HG03575 (cell line): ENCODE measurements at regions not wholly inside any gene's neighbourhood (a gene's known extent, or its start where the extent isn't known, plus 50 kb on each side); places are given as distances from the start of the nearest gene placed in this dataset.

ENCODE experiments used
- ATAC-seq: cut with Tn5 transposase; IDR thresholded peaks from one replicate; pipeline ENCODE4 v1.9.1; 2021; ENCODE audit not compliant: unreplicated experiment, insufficient number of reproducible peaks, low FRiP score; ENCODE audit errors: extremely low read depth

DNA sequence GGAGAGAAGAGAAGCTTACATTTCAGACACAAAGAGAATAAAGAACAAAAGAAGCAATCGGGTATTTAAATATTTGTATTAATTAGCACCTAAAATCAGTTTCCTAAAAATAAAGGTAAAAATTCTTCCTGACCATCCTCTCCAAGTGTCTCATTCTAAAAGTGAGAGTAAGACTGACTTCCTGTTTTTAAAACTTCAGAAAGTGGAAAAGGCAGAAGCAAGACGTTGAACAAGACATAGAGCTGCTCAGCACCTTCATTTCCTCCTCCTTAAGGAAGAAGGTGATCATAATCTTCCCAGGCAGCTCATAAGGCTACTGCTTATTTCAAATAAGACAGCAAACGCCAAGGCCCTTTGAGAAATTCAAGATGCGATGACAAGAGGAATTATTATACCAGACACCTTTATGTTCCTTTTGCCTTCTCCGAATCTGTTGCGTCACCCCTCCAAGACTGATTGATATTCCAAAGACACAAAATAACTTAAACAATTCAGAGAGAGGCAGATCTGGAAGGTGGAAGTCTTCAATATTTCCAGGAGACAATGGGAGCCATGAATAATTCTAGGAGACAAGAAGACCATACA is 238.8 kb upstream of the TLE3 start:
- ATAC-seq = no peak

DNA sequence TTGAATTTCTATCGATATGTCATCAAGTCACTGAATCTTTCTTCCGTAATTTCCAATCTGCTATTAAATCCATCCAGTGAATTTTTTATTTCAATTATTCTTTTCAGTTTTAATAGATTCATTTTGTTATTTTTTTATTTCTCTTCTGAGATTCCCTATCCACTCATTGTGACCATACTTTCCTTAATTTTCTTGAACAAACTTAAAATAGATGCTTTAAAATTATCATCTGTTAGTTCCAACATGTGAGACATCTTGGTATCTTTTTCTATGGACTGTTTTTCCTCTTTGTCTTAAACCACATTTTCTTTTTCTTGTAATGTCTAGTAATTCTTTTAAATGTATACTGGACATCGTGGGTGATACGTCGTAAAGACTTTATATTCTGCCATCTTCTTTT is 236.6 kb upstream of the TLE3 start:
- ATAC-seq = no peak

DNA sequence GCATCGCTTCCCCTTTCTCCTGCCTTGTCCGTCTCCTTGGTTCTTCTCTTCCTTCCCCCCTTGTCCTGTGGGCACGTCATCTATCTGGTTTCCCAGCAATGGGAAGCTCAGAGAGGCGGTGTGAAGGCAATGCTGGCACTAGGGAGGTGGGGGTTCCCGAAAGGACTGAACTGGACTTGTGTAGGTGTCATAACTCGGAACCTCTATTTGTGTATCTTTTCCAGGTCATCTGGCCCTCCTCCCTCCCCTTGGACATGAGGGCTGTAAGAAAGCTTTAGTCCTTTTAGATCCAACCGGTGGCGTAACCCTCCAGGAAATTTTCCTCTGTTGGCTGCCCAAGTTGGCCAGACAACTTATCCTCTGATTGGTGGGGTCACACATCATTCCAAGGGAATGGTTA is 231.5 kb upstream of the TLE3 start:
- ATAC-seq = no peak

DNA sequence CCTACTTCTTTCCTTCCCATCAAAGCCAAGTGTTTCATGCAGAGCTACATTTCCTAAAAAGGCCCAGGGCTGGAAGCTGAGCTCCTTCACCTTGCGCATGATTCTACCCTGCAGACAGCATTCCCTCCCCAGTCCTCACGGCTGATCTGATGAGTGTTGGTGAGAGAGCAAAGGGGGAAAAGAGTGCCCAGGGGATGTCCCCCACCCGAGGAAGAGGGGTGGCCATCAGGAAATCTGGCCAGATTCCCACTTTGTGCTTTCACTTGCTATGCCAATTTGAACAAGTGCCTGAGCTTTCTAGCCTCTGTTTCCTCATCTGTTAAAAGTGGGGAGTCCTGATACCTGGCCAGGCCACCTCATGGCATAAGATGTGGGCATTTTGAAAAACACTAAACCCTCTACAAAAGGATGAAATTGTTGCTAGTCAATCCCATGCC is 231.0 kb upstream of the TLE3 start:
- no peak for ATAC-seq

DNA sequence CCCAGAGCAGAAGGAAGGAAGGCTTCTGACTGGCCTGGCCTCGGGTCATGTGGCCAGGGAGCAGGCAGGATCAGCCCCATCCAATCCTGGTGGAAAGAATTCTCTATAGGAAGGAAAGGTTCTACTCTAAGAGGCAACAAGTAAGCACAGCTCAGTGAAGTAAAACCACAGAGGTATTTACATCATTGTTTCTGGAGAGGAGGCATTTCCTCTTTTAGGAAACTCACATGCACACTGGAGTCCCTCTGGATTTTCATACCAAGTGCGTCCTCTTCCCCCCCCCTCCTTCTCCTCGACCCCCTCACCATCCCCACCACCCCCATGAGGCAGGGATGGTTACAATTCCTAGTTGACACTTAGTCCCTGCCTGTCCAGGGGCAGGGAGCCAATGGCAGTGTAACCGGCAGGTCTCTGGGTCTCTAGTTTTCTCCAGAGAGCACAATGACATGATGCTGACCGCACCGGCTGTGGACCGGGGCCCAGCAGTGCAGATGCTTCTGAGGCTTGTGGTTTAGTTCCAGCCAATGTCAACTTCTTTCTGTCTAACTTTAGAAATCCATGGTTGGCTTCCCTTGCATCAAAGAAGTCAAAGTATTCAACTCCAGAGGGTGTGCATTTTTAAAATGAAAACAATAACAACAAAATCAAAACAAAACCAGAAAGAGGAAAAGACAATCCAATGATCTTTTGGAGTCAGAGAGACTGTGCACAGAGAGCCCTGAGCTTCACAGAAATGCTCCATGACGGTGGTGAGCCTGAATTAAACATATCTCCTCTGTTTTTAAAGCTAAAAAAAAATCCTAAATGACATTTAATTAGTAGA is 230.3 kb upstream of the TLE3 start:
- ATAC-seq = no peak

DNA sequence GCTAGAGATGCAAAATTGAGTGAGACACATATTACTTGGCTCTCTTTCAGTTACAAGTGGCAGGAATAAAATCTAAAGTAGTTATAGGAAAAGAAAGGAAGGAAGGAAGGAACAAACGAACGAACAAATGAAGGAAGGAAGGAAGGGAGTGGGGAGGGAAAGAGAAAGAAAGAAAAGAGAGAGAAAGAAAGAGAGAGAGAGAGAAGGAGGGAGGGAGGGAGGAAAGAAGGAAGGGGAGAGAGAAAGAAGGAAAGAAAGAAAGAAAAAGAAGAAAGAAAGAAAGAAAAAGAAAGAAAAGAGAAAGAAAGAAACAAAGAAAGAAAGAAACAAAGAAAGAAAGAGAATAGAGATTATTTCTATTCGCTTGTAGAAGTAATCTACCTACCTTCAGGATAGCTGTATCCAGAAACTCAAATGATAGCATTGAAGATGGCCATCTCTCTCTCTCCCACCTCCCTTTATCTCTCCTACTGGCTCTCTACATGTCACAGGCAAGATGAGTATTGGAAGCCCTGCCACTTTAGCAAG is 229.7 kb upstream of the TLE3 start:
- ATAC-seq = no peak

DNA sequence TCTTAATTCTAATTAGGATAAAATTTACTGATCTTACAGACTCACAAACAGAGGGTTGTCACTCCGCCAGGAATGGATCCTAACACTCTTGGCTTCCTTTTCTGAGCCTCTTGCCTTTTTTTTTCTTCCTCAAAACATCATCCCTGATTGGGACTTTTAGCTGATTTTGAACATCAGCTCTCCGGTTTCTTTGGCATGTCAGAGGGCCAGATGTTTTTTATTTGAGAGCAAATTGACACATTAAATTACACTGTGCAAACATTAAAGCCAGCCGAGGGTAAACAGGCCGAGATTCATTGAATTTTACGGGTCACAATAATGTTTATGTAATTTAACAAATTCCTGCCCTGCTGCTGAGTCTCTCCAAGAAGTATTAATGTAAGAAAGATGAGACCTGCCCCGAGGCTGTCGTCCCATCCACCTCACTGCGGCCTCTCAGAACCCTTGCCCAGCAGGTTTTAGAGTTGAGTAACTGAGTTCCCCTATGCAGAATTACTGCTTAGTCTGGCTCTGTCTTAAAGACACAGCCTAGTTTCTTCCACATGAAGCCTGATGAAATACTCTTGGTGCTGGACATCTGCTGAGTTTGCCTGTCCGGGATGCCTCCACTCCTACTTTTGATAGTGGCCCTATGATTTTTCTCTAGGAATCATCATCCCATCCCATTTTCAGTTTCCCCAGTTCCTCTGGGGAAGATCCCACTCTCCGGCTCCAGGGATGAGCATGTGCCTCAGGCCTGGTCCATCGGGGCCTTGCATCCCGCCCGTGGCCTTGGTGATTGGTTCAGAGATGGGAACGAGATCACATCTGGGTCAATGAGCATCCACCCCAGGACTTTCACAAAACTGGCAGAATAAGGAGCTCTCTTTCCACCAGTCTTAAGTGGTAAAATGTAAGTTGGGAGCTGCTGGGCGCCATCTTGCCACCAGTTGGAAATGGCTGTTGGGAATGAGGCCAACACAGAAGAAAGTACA is 226.6 kb upstream of the TLE3 start:
- no peak for ATAC-seq

DNA sequence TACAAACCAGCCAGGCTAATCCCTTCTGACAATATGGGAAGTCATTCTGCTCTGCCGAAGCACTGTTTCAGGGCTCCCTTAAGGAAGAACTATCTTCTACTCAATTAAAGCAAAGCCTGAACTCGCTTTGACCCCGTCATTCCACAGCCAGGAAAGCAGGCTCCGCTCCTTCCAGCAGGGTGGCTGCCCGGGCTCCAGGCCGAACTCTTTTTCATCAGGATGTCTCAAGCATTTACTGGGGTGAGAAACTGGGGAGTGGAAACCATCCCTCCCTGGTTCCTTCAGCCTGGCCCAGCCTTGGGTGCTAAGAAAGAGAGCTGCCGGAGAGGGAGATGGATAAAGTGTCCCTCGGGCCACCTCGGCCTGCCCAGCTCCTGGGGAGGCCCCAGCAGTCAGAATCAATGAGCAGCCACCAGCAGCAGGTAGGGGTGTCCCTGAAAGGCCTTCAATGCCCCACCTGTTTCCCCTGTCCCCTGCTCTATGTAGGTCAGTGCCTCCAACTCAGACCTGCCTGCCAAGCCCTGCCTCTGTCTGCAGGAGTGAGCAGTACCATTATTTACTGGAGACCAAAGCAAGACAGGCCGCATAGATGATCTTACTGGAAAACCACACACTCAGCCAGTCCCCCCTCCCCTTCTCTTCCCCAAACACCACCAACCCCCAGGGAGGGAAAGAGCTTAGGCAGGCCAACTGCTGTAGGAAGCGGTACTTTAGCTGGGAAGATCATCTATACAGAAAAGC is 225.6 kb upstream of the TLE3 start:
- no peak for ATAC-seq

DNA sequence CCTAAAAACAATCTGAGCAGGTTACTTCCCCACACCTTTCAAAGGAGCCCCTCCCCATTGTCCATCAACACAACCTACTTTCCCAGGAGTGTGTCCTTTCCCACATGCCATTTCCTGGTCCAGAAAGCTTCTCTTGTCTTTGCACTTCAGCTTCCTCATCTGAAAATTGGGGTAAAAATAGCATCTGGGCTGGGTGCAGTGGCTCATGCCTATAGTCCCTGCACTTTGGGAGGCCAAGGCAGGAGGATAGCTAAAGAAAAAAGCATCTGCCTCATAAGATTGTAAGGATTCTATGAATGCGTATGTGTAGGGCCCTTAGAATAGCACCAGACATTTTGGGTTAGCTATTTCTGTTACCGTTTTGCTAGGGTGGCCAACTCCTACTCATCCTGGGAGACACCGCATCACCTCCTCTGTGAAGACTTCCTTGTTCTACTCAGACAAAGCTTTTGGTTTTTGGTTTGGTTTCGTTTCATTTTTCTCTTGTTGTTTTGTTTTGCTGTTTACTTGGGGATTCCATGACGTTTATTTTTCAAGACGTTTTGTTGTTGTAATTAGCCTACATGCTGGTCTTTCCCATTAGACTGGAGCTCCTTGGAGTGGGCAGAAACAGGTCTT is 224.4 kb upstream of the TLE3 start:
- ATAC-seq = no peak

DNA sequence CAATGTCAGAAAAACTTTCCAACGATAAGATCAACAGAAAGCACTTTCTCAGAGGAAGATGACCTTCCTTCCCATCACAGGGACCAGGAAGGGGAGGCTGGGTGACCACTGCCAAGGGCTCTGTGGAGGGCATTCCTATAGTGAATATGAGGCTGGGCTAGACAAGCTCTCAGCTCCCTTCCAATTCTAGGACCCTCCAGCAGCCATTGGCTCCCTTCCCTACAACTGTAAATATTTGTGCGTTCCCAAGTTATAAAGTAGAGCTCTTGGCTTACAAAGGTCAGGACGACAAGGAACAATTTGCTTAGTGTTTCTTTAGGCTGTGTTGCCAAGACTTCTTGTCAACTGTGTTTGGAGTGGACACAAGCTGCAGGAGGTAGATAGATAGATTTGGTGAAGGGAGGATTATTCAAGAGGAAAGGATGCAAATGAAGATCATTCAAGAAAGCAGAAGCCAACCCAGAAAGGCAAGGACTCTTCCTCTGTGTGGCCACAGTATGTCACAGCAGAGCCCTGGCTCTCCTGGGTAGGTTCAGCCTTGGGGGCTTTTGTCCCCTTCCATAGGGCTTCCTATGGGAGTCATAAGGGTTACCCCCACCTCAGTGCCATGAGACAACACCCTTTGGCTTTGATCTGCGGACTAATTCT is 223.6 kb upstream of the TLE3 start:
- no peak for ATAC-seq

DNA sequence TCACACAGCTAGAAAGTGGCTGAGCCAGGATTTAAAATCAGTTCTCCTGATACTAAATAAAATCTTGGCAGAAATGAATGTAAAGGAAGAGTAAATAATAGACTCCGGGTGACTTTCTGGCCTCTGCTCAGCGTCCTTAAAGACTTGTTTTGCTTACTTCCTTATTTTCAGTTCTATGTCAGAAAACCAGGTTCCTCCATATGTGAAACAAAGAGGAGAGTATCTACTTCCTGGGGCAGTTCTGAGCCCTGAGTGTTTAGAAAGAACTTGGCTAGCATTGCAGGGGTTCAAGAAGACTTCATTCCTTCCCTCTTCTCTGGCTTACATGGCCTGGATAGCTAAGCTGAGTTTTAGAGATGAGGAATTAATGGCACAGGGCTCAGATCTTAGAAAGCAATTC is 222.8 kb upstream of the TLE3 start:
- ATAC-seq = no peak

DNA sequence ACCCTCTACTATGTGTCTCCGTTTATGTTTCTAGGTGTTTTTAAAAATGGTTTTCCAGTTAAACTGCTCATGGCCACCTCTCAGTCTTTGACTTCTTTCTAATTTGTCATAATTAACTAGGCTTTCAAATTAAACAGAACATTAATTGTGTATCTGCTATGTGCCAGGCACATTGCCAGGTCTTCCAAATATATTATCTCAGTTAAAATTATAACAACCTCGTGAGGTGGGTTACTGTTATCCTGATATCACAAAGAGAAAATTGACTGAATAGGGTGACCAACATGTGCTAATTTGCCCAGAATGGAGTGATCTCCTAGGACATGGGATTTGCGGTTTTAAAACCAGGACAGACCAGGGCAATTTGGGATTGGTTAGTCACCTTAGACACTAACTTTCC is 222.4 kb upstream of the TLE3 start:
- ATAC-seq = no peak

DNA sequence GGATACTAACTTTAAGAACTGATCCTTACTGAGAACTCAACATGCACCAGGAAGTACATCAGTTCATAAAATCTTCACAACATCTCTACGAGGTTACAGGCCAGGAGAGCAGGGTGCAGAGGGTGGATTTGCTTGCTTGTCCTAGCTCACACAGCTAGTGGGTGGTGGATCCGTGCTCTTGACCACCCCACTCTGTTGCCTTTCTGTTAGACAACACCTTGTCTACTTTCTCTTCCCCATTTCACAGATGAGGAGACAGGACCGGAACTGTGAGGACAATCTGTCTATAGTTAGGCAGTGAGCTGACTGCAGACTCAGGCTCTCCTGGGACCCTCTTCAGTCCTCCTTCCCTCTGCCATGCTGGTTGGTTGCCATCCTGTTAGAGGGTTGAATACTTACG is 221.7 kb upstream of the TLE3 start:
- ATAC-seq = no peak

DNA sequence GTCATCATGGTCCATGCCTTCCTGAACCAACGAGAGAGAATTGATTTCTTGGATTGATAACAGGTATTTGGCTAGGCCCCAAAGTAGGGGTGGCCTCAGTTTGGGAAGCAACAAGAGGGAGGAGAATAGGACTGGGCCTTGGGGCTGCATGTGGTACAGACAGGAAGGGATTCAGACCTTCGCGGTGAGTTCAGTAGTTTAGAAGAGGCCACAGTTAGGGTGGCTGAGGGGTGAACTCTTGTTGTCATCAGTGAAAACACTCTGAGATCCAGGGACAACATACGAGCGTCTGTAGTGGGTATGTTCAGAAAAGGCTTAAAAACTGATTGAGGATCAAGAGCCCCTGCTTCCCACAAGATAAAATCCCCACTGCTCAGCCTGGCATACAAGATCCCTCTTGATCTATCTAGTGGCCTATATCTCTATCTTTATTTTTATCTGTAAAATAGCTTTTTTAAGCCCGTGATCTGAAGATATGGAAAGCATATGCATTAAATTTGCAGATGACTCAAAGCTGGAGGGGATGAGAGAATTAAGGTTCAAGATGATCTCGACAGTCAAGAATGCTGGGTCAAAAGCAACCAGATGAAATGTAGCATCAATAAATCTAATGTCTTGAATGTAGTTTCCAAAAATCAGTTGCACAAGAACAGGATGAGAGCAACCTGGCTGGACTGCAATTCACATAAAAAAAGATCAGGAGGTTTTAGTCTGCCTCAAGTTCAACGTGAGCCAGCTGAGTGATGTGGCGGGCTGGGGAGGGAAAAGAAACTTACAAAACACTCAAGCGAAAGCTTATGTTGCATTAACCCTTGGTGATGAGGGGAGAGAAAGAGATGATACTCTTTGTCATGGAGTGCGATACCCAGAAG is 221.1 kb upstream of the TLE3 start:
- ATAC-seq = no peak

DNA sequence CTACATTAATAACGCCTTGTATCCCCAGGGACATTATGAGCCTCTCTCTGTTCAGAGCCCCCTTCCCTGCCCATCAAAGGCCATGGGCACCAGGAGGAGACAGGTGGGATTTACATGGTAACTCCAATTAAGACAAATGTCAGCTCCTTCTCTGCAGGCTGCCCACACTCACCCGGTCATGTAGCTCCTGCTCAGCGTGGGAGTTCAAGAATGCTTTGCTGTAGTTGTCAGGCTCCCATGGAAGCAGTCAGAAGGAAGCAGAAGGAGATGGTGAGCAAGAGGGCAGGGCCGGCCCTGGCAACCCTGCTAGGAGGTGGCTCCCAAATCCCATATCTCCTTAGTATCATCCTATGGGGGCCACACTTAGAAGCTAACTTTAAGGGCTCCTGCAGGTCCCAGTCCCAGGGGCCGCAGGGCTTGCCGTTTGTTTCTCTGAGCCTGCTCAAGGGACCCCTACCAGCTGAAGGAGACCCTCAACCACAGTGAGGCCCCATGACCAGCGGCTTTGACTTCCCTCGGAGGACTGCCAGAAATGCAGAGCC is 218.4 kb upstream of the TLE3 start:
- ATAC-seq = no peak

DNA sequence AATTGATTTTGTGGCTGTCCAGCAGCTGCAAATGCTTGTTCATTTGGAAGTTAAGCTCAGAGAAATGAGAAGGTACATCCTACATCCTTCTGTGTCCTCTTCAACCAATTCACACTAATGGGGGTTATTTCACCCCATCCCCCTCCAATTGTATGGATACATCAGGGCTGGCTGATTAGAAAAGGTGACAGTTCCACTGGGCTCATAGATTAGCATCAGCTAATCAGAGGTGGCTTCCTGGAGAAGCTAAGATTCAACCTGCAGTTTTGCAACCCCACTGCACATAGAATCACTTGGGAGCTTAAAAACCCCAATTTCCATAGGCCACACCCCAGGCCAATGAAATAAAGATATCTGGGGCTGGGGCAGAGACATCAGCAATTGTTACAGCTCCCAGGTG is 217.7 kb upstream of the TLE3 start:
- ATAC-seq = no peak

DNA sequence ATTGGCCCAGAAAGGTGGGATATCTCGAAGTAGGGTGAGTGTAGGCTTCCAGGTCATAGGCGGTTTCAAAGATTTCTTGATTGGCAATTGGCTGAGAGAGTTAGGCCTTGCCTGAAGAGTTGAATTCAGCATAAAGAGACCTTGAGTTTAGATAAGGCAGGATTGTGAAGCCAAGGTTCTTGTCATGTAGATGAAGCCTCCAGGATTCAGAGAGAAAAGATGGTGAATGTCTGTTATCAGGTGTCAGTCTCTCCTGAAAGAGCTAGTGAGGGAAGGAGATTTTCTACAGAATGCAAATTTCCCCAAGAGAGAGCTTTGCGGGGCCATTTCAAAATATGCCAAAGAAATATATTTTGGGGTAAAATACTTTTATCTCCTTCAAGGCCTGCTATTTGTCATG is 217.0 kb upstream of the TLE3 start:
- ATAC-seq = no peak
